ENCODE measurements at regions not wholly inside any gene's neighbourhood (a gene's known extent, or its start where the extent isn't known, plus 50 kb on each side); places are given as distances from the start of the nearest gene placed in this dataset.

DNA sequence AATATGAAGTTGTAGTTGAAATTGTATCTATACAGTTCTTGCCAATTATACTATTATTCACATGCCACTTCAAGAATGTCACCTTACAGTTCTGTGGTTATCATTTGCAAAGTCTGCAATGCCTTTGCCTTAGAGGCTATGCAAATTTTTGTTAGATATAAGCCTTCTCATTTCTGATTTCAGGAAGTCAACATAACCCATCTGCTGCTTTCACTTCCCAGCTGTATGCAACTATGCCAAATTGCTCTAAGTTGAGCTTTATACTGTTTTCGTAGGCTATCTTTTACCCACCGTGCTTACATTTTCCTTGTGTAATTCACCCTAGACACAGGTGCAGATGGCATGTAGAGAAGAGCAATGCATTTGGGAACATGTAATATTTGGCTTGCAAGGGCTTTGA, 1083.0 kb downstream of the CDH9 start:
- ChIA-PET CTCF (no interaction called here), POLR2A (ENCODE audit: unreplicated experiment) (no interaction called here)
- Histone ChIP-seq H3K4me1 (ENCODE audit: control insufficient read depth, insufficient read depth, low read length) (no peaks in the 10 kb centered on the region), H4K20me1 (ENCODE audit: insufficient read depth, low read length) (no peaks in the 10 kb centered on the region), H2AK9ac (replicated peaks; ENCODE audit: low read depth, low read length, poor library complexity) (no peak overlapping the region), H3K56ac (ENCODE audit: extremely low read depth, insufficient read depth, low read length) (no peak overlapping the region), H3K4me3 (ENCODE audit: insufficient read depth, low read depth, low read length) (no peak overlapping the region), H2BK20ac (ENCODE audit: low read depth, low read length) (no peak overlapping the region), H3K36me3 (ENCODE audit: control insufficient read depth, insufficient read depth, low read length) (no peaks in the 10 kb centered on the region), H3K79me1 (ENCODE audit: low read depth in 1 of 2, low read length in 2 of 2) (no peaks in the 10 kb centered on the region), H3K9me1 (ENCODE audit: insufficient read depth, low read length) (no peaks in the 10 kb centered on the region), H4K8ac (ENCODE audit: low read depth in 2 of 2, low read length in 2 of 2) (no peak overlapping the region), H2AK5ac (ENCODE audit: low read depth, low read length) (no peak overlapping the region), H2BK15ac (ENCODE audit: low read depth, low read length) (no peak overlapping the region), H3K9me3 (ENCODE audit: control insufficient read depth, insufficient read depth, low read length) (peaks cover 2% of the 10 kb centered on the region; the same call in 1 of the 2 replicates), H3K4me2 (ENCODE audit: low read depth, low read length) (no peak overlapping the region), H4K91ac (ENCODE audit: insufficient read depth, low read depth, low read length) (no peak overlapping the region), H3K14ac (replicated peaks; ENCODE audit: low read depth, low read length) (no peak overlapping the region), H3K9ac (ENCODE audit: low read depth, low read length) (no peak overlapping the region), H2AFZ (replicated peaks; ENCODE audit: low read length, poor library complexity) (no peak overlapping the region), H3K18ac (ENCODE audit: low read depth, low read length) (no peak overlapping the region), H2BK120ac (ENCODE audit: low read depth, low read length) (no peak overlapping the region), H3K4ac (ENCODE audit: low read depth, low read length) (no peak overlapping the region), H4K5ac (ENCODE audit: low read depth, low read length) (no peak overlapping the region), H3K27me3 (ENCODE audit: control insufficient read depth, insufficient read depth, low read length) (no peaks in the 10 kb centered on the region), H3K23ac (ENCODE audit: low read depth, low read length) (no peak overlapping the region), H3K27ac (ENCODE audit: insufficient read depth, low read length) (no peak overlapping the region), H2BK5ac (ENCODE audit: low read depth, low read length, poor library complexity, severe bottlenecking) (no peak overlapping the region)
- in situ Hi-C loops (cut with MboI; ENCODE audit: low sequenced_read_pairs) (no loop called here), dilution Hi-C loops (cut with HindIII; ENCODE audit: low sequenced_read_pairs, unreplicated experiment) (no loop called here), intact Hi-C loops (cut with micrococcal nuclease) (no loop called here)
- BruUV-seq (replicated peaks), result no TSS peak
- no peak for DNase-seq
- TF ChIP-seq FOS (IDR thresholded peaks at IDR 0.05; ENCODE audit: low read depth, low read length) (no peak), NFE2L2 (IDR thresholded peaks at IDR 0.05; ENCODE audit: low read depth, low read length) (no peak), CHD1 (IDR thresholded peaks at IDR 0.05; ENCODE audit: low read depth, low read length) (no peak), MAZ (IDR thresholded peaks at IDR 0.05; ENCODE audit: borderline replicate concordance, low read depth, low read length) (no peak), MAFK (IDR thresholded peaks at IDR 0.05; ENCODE audit: low read depth, low read length) (no peak), RFX5 (IDR thresholded peaks at IDR 0.05; ENCODE audit: low read depth, low read length) (no peak), MXI1 (IDR thresholded peaks at IDR 0.05; ENCODE audit: borderline replicate concordance, low read depth, low read length) (no peak), POLR2A (IDR thresholded peaks at IDR 0.05; ENCODE audit: low read depth, low read length) (no peak), RAD21 (IDR thresholded peaks at IDR 0.05; ENCODE audit: low read length) (no peak), SMC3 (IDR thresholded peaks at IDR 0.05; ENCODE audit: low read depth, low read length) (no peak), CEBPB (IDR thresholded peaks at IDR 0.05; ENCODE audit: low read depth, low read length) (no peak), BHLHE40 (IDR thresholded peaks at IDR 0.05; ENCODE audit: low read depth, low read length) (no peak), RCOR1 (IDR thresholded peaks at IDR 0.05; ENCODE audit: insufficient replicate concordance, low read length) (no peak)
- TF ChIP-seq, protein P1, sequence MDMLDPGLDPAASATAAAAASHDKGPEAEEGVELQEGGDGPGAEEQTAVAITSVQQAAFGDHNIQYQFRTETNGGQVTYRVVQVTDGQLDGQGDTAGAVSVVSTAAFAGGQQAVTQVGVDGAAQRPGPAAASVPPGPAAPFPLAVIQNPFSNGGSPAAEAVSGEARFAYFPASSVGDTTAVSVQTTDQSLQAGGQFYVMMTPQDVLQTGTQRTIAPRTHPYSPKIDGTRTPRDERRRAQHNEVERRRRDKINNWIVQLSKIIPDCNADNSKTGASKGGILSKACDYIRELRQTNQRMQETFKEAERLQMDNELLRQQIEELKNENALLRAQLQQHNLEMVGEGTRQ (IDR thresholded peaks at IDR 0.05; ENCODE audit: low read depth, low read length), result no peak
- TF ChIP-seq, protein P2, sequence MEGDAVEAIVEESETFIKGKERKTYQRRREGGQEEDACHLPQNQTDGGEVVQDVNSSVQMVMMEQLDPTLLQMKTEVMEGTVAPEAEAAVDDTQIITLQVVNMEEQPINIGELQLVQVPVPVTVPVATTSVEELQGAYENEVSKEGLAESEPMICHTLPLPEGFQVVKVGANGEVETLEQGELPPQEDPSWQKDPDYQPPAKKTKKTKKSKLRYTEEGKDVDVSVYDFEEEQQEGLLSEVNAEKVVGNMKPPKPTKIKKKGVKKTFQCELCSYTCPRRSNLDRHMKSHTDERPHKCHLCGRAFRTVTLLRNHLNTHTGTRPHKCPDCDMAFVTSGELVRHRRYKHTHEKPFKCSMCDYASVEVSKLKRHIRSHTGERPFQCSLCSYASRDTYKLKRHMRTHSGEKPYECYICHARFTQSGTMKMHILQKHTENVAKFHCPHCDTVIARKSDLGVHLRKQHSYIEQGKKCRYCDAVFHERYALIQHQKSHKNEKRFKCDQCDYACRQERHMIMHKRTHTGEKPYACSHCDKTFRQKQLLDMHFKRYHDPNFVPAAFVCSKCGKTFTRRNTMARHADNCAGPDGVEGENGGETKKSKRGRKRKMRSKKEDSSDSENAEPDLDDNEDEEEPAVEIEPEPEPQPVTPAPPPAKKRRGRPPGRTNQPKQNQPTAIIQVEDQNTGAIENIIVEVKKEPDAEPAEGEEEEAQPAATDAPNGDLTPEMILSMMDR (conservative IDR thresholded peaks at IDR 0.05; ENCODE audit: low read depth, low read length), result no peak
- TF ChIP-seq, protein P3, sequence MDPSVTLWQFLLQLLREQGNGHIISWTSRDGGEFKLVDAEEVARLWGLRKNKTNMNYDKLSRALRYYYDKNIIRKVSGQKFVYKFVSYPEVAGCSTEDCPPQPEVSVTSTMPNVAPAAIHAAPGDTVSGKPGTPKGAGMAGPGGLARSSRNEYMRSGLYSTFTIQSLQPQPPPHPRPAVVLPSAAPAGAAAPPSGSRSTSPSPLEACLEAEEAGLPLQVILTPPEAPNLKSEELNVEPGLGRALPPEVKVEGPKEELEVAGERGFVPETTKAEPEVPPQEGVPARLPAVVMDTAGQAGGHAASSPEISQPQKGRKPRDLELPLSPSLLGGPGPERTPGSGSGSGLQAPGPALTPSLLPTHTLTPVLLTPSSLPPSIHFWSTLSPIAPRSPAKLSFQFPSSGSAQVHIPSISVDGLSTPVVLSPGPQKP (IDR thresholded peaks at IDR 0.05; ENCODE audit: borderline replicate concordance, low read depth, low read length), result no peak
- ATAC-seq (ENCODE audit: low read depth), result no peak
- no CpG with 5 or more reads among the region's 2 CpGs for WGBS, 2 experiments (ENCODE audit: extremely low coverage in 2 of 2, insufficient read length in 1 of 2)

Measured in IMR-90 (cell line).